ENCODE measurements at regions not wholly inside any gene's neighbourhood (a gene's known extent, or its start where the extent isn't known, plus 50 kb on each side); places are given as distances from the start of the nearest gene placed in this dataset.

DNA sequence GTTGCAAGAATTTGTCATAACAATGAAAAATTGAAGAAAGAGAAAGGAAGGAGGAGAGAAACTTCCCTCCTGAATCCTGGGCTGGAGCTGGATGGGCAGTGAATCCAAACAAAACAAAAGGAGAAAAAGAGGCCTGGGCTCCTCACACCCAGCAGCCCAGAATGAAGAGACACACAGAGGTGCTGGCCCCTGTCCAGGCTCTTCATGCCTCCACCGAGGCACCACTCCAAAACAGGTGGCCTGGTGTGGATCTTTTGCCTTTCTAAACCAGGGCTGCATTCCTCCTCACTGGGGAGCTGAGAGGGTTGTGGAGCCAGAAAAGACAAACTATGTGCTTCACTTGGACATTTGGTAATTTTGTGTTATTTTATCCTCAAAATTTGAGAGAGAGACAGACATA, 76.0 kb downstream of the FAM124B start:
- Mint-ChIP-seq H3K36me3 (no peaks in the 10 kb centered on the region), H3K4me3 (no peak overlapping the region), H3K4me1 (no peaks in the 10 kb centered on the region), H3K27ac (no peak overlapping the region), H3K27me3 (ENCODE audit: insufficient read depth, low read depth) (no peaks in the 10 kb centered on the region), H3K9me3 (no peaks in the 10 kb centered on the region)
- TF ChIP-seq, protein P1, sequence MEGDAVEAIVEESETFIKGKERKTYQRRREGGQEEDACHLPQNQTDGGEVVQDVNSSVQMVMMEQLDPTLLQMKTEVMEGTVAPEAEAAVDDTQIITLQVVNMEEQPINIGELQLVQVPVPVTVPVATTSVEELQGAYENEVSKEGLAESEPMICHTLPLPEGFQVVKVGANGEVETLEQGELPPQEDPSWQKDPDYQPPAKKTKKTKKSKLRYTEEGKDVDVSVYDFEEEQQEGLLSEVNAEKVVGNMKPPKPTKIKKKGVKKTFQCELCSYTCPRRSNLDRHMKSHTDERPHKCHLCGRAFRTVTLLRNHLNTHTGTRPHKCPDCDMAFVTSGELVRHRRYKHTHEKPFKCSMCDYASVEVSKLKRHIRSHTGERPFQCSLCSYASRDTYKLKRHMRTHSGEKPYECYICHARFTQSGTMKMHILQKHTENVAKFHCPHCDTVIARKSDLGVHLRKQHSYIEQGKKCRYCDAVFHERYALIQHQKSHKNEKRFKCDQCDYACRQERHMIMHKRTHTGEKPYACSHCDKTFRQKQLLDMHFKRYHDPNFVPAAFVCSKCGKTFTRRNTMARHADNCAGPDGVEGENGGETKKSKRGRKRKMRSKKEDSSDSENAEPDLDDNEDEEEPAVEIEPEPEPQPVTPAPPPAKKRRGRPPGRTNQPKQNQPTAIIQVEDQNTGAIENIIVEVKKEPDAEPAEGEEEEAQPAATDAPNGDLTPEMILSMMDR (IDR thresholded peaks at IDR 0.05): no peak
- TF ChIP-seq EZH2phosphoT487 (IDR thresholded peaks at IDR 0.05) (no peak), EZH2 (IDR thresholded peaks at IDR 0.05) (no peak)
- no peak overlapping the region for H3K27ac ChIP-seq
- no peaks in the 10 kb centered on the region for H4K20me1 ChIP-seq (ENCODE audit: low read depth)
- H3K27me3 ChIP-seq: no peaks in the 10 kb centered on the region
- no peak for DNase-seq (ENCODE audit: low spot score)
- no peaks in the 10 kb centered on the region for H3K79me2 ChIP-seq (ENCODE audit: low read depth)
- H2AFZ ChIP-seq (replicated peaks): no peak overlapping the region
- no peak overlapping the region for H3K9ac ChIP-seq
- no peaks in the 10 kb centered on the region for H3F3A ChIP-seq (ENCODE audit: low read depth)
- no peak overlapping the region for H3K4me2 ChIP-seq
- H3K9me3 ChIP-seq (ENCODE audit: low read depth): no peaks in the 10 kb centered on the region
- no peak overlapping the region for H3K4me3 ChIP-seq
- no peaks in the 10 kb centered on the region for H3K4me1 ChIP-seq
- no peaks in the 10 kb centered on the region for H3K36me3 ChIP-seq

DNA sequence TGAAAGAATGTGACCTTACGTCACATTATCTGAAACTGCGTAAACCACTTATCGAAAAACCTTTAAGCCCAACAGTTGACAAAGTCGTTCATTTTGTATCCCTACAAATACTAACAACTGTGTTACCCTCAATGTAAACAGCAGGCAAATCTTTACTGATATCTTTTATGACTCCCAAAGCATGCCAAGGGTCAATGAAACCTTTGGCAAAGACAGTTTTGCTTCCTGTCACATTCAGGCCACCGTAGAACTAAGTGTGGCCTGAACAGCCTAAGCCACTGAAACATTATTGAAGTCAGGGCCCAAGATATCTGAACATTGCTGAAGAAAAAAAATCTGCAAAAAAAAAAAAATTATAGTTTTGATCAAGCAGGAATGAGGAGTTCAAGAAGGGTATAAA, 77.3 kb downstream of the FAM124B start:
- Histone ChIP-seq H3K9ac (no peak overlapping the region), H4K20me1 (ENCODE audit: low read depth) (no peaks in the 10 kb centered on the region), H3K27me3 (no peaks in the 10 kb centered on the region), H3K4me2 (no peak overlapping the region), H3K36me3 (no peaks in the 10 kb centered on the region), H3K4me3 (no peak overlapping the region), H3F3A (ENCODE audit: low read depth) (no peaks in the 10 kb centered on the region), H2AFZ (replicated peaks) (no peak overlapping the region), H3K27ac (no peak overlapping the region), H3K4me1 (no peaks in the 10 kb centered on the region), H3K9me3 (ENCODE audit: low read depth) (no peaks in the 10 kb centered on the region), H3K79me2 (ENCODE audit: low read depth) (no peaks in the 10 kb centered on the region)
- Mint-ChIP-seq H3K27me3 (ENCODE audit: insufficient read depth, low read depth) (peaks cover 2% of the 10 kb centered on the region), H3K4me3 (no peak overlapping the region), H3K4me1 (no peaks in the 10 kb centered on the region), H3K27ac (no peak overlapping the region), H3K9me3 (no peaks in the 10 kb centered on the region), H3K36me3 (no peaks in the 10 kb centered on the region)
- DNase-seq (ENCODE audit: low spot score): no peak
- TF ChIP-seq, protein P1 (IDR thresholded peaks at IDR 0.05): no peak
- no peak for TF ChIP-seq EZH2phosphoT487 (IDR thresholded peaks at IDR 0.05)
- TF ChIP-seq EZH2 (IDR thresholded peaks at IDR 0.05): no peak

DNA sequence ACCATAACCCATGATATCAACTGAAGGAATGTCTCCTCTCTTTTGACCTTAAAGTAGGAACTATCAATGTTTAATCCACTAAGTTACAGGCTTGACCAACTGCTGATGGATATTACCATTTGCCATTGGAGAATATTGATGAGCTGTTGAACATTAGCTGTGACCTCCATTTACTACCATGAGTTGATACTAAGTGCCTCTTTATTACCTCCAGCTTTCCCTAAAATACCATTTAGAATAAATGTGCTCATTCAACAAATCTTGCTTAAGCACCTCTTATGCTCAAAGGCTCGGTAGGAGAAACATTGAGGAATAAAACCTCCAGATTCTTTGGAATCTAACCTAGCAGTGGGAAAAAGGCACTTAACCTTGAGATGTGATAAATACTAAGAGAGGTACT, 81.2 kb downstream of the FAM124B start:
- Mint-ChIP-seq H3K4me1 (peaks cover 2% of the 10 kb centered on the region), H3K27ac (no peak overlapping the region), H3K27me3 (ENCODE audit: insufficient read depth, low read depth) (peaks cover 2% of the 10 kb centered on the region), H3K4me3 (no peak overlapping the region), H3K36me3 (no peaks in the 10 kb centered on the region), H3K9me3 (no peaks in the 10 kb centered on the region)
- no peaks in the 10 kb centered on the region for H3K27me3 ChIP-seq
- no peak overlapping the region for H3K4me2 ChIP-seq
- no peaks in the 10 kb centered on the region for H3K79me2 ChIP-seq (ENCODE audit: low read depth)
- DNase-seq (ENCODE audit: low spot score): no peak
- no peaks in the 10 kb centered on the region for H3K9me3 ChIP-seq (ENCODE audit: low read depth)
- H3K4me3 ChIP-seq: no peak overlapping the region
- H2AFZ ChIP-seq (replicated peaks): no peak overlapping the region
- H3K36me3 ChIP-seq: no peaks in the 10 kb centered on the region
- no peaks in the 10 kb centered on the region for H3K4me1 ChIP-seq
- no peaks in the 10 kb centered on the region for H4K20me1 ChIP-seq (ENCODE audit: low read depth)
- H3F3A ChIP-seq (ENCODE audit: low read depth): no peaks in the 10 kb centered on the region
- H3K9ac ChIP-seq: no peak overlapping the region
- TF ChIP-seq, protein P1 (IDR thresholded peaks at IDR 0.05): no peak
- TF ChIP-seq EZH2phosphoT487 (IDR thresholded peaks at IDR 0.05): no peak
- no peak for TF ChIP-seq EZH2 (IDR thresholded peaks at IDR 0.05)
- H3K27ac ChIP-seq: no peak overlapping the region
